ENCODE measurements at regions not wholly inside any gene's neighbourhood (a gene's known extent, or its start where the extent isn't known, plus 50 kb on each side); places are given as distances from the start of the nearest gene placed in this dataset.
"Not testable (repeated sequence)": the region's sequence is repeated elsewhere in the genome, so short reads cannot be mapped to it uniquely, and the experiment has no call there.

DNA sequence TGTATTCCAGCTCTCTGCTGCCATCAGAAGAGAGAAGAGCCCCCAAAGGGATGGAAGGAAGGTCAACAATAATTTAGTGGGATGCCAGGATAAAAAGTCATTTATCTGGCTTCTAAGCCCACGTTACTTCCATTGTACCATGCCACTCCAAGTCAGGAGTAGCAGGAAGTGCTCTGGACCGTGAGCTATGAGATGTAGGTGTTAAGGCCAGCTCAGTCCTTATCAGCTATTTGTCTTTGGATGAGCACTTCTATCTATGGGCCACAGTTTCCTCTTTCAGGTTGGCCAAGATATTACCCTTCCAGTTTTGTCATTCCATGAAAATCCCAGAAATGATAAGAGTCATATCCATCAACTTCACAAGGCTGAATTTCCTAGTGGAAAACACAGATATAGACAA is 119.4 kb upstream of the CACUL1 start:
- POLR2A ChIA-PET: no interaction called here
- H3K4me3 ChIP-seq (ENCODE audit: low read depth, low read length): no peak overlapping the region
- no peak for DNase-seq (ENCODE audit: low read depth, low spot score)
- TF ChIP-seq, protein P1, sequence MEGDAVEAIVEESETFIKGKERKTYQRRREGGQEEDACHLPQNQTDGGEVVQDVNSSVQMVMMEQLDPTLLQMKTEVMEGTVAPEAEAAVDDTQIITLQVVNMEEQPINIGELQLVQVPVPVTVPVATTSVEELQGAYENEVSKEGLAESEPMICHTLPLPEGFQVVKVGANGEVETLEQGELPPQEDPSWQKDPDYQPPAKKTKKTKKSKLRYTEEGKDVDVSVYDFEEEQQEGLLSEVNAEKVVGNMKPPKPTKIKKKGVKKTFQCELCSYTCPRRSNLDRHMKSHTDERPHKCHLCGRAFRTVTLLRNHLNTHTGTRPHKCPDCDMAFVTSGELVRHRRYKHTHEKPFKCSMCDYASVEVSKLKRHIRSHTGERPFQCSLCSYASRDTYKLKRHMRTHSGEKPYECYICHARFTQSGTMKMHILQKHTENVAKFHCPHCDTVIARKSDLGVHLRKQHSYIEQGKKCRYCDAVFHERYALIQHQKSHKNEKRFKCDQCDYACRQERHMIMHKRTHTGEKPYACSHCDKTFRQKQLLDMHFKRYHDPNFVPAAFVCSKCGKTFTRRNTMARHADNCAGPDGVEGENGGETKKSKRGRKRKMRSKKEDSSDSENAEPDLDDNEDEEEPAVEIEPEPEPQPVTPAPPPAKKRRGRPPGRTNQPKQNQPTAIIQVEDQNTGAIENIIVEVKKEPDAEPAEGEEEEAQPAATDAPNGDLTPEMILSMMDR (IDR thresholded peaks at IDR 0.05; ENCODE audit: insufficient read depth, low read length, missing control alignments): no peak
- CTCF ChIA-PET: no interaction called here

DNA sequence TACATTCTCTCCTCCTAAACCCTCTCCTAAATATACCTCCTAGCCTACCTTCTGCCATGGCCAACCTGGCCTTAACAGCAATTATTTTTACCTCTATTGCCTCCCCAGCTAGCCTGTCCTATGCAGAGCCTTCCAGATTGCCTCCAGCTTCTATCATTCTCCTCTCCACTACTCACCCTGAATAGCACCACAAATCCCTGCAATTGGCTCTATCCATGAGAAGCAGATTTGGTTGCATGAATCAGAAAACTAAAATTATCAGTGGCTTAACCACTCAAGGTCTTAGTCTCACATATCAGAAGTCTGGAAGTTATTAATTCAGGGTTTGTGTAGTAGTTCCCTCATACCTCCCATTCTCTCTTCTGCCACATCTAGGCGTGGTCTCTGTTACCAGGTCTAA is 120.3 kb upstream of the CACUL1 start:
- CTCF ChIA-PET: no interaction called here
- POLR2A ChIA-PET: no interaction called here
- TF ChIP-seq, protein P1 (IDR thresholded peaks at IDR 0.05; ENCODE audit: insufficient read depth, low read length, missing control alignments): no peak
- H3K4me3 ChIP-seq (ENCODE audit: low read depth, low read length): no peak overlapping the region
- no peak for DNase-seq (ENCODE audit: low read depth, low spot score)

DNA sequence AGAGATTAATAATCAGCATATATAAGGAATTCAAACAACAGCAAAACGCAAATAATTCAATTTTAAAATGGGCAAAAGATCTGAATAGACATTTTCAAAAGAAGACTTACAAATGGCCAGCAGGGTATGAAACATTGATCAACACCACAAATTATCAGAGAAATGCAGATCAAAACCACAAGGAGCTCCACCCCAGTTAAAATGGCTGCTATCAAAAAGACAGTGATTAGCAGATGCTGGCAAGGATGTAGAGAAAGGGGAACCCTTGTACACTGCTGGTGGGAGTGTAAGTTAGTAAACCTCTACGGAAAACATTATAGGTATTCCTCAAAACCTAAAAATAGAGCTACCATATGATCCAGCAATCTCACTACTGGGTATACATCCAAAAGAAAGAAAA is 128.0 kb upstream of the CACUL1 start:
- CTCF ChIA-PET: no interaction called here
- no peak for DNase-seq (ENCODE audit: low read depth, low spot score)

DNA sequence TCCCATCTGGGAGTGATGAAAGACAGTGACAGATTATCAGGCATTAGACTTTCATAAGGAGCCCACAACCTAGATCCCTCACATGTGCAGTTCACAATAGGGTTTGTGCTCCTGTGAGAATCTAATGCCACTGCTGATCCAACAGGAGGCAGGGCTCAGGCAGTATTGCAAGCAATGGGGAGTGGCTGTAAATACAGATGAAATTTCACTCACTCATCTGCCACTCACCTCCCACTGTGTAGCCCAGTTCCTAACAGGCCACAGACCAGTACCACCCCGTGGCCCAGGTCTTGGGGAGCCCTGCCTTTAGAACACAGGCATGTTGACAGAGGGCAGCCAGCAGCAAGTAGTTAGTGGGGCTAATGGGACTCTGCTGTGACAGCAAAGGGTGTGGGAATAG is 137.3 kb upstream of the NANOS1 start:
- H3K4me3 ChIP-seq (ENCODE audit: low read depth, low read length): no peak overlapping the region
- ChIA-PET POLR2A (no interaction called here), CTCF (no interaction called here)
- no peak for DNase-seq (ENCODE audit: low read depth, low spot score)
- TF ChIP-seq, protein P1 (IDR thresholded peaks at IDR 0.05; ENCODE audit: insufficient read depth, low read length, missing control alignments): no peak

More for the DNA sequence above, 128.0 kb upstream of the CACUL1 start:
- no peak overlapping the region for H3K4me3 ChIP-seq (ENCODE audit: low read depth, low read length)
- TF ChIP-seq, protein P1 (IDR thresholded peaks at IDR 0.05; ENCODE audit: insufficient read depth, low read length, missing control alignments): no peak
- POLR2A ChIA-PET: no interaction called here

DNA sequence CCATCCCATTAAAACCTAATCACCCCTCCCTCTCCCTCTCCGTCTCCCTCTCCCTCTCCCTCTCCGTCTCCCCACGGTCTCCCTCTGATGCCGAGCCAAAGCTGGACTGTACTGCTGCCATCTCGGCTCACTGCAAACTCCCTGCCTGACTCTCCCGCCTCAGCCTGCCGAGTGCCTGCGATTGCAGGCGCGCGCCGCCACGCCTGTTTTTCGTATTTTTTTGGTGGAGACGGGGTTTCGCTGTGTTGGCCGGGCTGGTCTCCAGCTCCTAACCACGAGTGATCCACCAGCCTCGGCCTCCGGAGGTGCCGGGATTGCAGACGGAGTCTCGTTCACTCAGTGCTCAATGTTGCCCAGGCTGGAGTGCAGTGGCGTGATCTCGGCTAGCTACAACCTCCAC is 134.6 kb upstream of the NANOS1 start:
- DNase-seq (ENCODE audit: low read depth, low spot score); H3K4me3 ChIP-seq (ENCODE audit: low read depth, low read length); CTCF ChIA-PET; POLR2A ChIA-PET: not testable (repeated sequence)

DNA sequence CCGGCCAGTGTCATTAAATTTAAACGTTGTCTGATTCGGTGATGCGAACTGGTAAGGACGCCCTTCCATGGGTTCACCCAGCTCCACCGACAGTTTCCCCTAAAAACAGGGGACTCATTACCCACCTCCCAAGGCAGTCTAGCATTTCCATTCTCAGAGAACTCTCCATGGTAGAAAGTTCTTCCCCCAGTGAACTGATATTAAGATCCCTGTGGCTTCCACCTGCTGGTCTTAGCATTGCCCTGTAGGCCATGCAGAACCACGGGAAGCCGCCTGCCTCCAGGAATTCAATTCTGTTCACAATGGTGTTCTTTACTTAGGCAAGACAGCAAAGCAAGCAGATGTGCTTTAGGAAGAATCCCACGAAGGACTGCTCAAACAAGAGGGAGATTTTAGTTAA is 128.9 kb upstream of the NANOS1 start:
- TF ChIP-seq, protein P1 (IDR thresholded peaks at IDR 0.05; ENCODE audit: insufficient read depth, low read length, missing control alignments): no peak
- H3K4me3 ChIP-seq (ENCODE audit: low read depth, low read length): no peak overlapping the region
- no peak for DNase-seq (ENCODE audit: low read depth, low spot score)
- ChIA-PET CTCF (no interaction called here), POLR2A (no interaction called here)

DNA sequence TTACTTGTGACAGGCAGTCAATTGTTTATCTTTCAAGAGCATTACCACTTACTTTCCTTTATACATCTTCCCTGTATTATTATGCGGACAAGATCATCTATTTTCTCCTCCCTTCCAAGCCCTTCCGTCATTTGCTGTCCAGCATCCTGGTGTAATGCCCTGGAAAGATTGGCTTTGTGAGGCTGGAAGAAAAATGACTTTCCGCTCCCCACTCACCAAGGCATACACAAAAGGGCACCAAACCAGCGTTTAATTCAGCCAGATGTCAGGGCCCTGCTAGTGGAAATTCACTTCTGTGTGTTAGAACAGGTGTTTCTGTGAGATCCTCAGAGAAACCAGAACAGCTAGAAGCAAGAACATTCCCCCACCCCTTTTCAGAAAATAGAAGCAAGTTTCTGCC is 128.1 kb upstream of the NANOS1 start:
- no peak for DNase-seq (ENCODE audit: low read depth, low spot score)
- CTCF ChIA-PET: no interaction called here
- TF ChIP-seq, protein P1 (IDR thresholded peaks at IDR 0.05; ENCODE audit: insufficient read depth, low read length, missing control alignments): no peak
- H3K4me3 ChIP-seq (ENCODE audit: low read depth, low read length): no peak overlapping the region
- POLR2A ChIA-PET: no interaction called here

Data from AG04449 (cell line).